ENCODE measurements at regions not wholly inside any gene's neighbourhood (a gene's known extent, or its start where the extent isn't known, plus 50 kb on each side); places are given as distances from the start of the nearest gene placed in this dataset.

- TF ChIP-seq CTCF (IDR thresholded peaks at IDR 0.05): no peak
- TF ChIP-seq POLR2A (IDR thresholded peaks at IDR 0.05): no peak
Observed at GRCh38 chr6:102981490-102982015, 1588.0 kb downstream of the GRIK2 start.
